GM12878 (cell line): ENCODE measurements at regions not wholly inside any gene's neighbourhood (a gene's known extent, or its start where the extent isn't known, plus 50 kb on each side); places are given as distances from the start of the nearest gene placed in this dataset.

Experiments
- ATF3 ChIP-seq: IDR thresholded peaks from 2 replicates; pipeline ENCODE4 v1.6.1; 2011; ENCODE audit warnings: low read depth, mild to moderate bottlenecking, low read length, moderate library complexity, borderline replicate concordance; ENCODE audit errors: extremely low read depth
- POLR2A ChIP-seq: IDR thresholded peaks from 2 replicates; pipeline ENCODE4 v1.6.1; 2011; ENCODE audit warnings: low read depth, mild to moderate bottlenecking, low read length
- REST ChIP-seq: IDR thresholded peaks from 2 replicates; pipeline ENCODE4 v1.6.1; 2012; ENCODE audit warnings: mild to moderate bottlenecking, low read depth, low read length
- ZSCAN29 ChIP-seq: fragments of 450-650 bp; IDR thresholded peaks from 2 replicates; pipeline ENCODE4 v1.6.1; 2017; ENCODE audit warnings: mild to moderate bottlenecking, moderate library complexity

GRCh38 chr9:129398101-129398960 lies 220.3 kb upstream of the IER5L start:
- TF ChIP-seq REST (no peak), POLR2A (no peak), ATF3 (no peak), ZSCAN29 (no peak)
